Activated CD4-positive, alpha-beta T cell treated with anti-CD3 and anti-CD28 coated beads, Interleukin-2, amount 10 ng/mL, durations not matched to agents 7 days and 5 days (primary cell): ENCODE measurements at regions not wholly inside any gene's neighbourhood (a gene's known extent, or its start where the extent isn't known, plus 50 kb on each side); places are given as distances from the start of the nearest gene placed in this dataset.
"Not testable (repeated sequence)": the region's sequence is repeated elsewhere in the genome, so short reads cannot be mapped to it uniquely, and the experiment has no call there.

Experiments used
- CTCF ChIA-PET: fragments of 350-600 bp; sonication (Branson Sonifier 250); formaldehyde crosslinking; loops from one replicate; lab custom pipeline; 2021; ENCODE audit warnings: antibody characterized with exemption; lab: Charles Lee
- POLR2A ChIA-PET: fragments of 350-600 bp; sonication (Branson Sonifier 250); formaldehyde crosslinking; loops from one replicate; lab custom pipeline; 2021; ENCODE audit warnings: antibody characterized with exemption; lab: Charles Lee
- DNase-seq: peaks from one replicate; pipeline ENCODE4 v3.0.0-alpha.2; 2020
- H3K27ac Mint-ChIP-seq: one replicate; pipeline ENCODE4 v1.8.0; 2021; ENCODE audit warnings: mild to moderate bottlenecking, moderate library complexity, mixed read lengths
- H3K27me3 Mint-ChIP-seq: one replicate; pipeline ENCODE4 v1.8.0; 2021; ENCODE audit warnings: mixed read lengths
- H3K36me3 Mint-ChIP-seq: one replicate; pipeline ENCODE4 v1.8.0; 2021; ENCODE audit warnings: low read depth, mixed read lengths
- H3K4me1 Mint-ChIP-seq: one replicate; pipeline ENCODE4 v1.8.0; 2021; ENCODE audit warnings: mixed read lengths
- H3K4me3 Mint-ChIP-seq: one replicate; pipeline ENCODE4 v1.8.0; 2021; ENCODE audit warnings: mild to moderate bottlenecking, moderate library complexity, mixed read lengths
- H3K9me3 Mint-ChIP-seq: one replicate; pipeline ENCODE4 v1.8.0; 2021; ENCODE audit warnings: mixed read lengths

DNA sequence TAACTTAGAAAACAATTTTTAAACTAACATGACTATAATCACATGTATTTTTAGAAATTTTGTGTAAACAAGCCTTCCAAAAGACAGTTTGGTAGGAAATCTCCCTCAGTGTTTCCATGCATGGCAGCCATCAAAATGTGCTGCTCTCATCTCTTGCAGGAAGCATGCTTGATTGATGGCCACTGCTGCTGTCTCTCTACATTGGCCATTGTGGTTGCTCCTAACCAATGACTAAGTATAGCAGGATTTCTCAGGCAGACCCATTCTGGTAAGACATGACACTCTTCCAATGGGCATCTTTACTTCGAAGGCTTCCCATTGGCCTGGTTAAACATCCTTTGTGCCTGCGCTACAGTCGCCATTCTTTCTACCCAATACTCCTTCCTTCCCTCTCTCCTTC, 78.9 kb upstream of the GUCY1A1 start:
- ChIA-PET POLR2A (no interaction called here), CTCF (no interaction called here)
- Mint-ChIP-seq H3K4me3 (no peak overlapping the region), H3K27me3 (peaks cover 2% of the 10 kb centered on the region), H3K4me1 (peaks cover 11% of the 10 kb centered on the region), H3K27ac (no peak overlapping the region), H3K9me3 (no peaks in the 10 kb centered on the region), H3K36me3 (no peaks in the 10 kb centered on the region)
- no peak for DNase-seq

DNA sequence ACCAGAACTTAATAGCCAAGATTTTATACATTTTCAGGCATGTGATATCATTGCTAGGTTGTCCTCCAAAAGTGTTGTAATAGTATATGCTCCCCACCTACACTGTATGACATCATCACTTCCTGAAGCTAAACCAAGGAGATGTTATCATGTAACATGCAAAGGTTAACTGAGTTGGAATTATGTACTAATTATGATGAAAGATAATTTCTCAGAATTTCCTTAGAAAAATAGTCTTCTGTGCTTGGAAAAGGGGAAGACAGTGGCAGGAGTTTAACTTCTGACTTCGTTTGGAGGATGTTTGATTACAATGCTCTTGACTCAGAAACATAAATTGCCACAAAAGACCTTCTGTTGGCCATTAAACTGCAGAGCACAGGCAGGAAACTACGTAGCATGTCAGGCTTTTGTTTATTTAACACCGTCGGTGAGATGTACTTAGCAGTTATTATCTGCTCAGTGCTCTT, 83.6 kb upstream of the GUCY1A1 start:
- ChIA-PET POLR2A (no interaction called here), CTCF (no interaction called here)
- H3K9me3 Mint-ChIP-seq = no peaks in the 10 kb centered on the region
- H3K36me3 Mint-ChIP-seq = no peaks in the 10 kb centered on the region
- peak overlapping the region; percentile 19 for H3K4me3 Mint-ChIP-seq
- peak; percentile 20 for DNase-seq
- peaks cover 12% of the 10 kb centered on the region for H3K4me1 Mint-ChIP-seq
- no peaks in the 10 kb centered on the region for H3K27me3 Mint-ChIP-seq
- peak overlapping the region; percentile 66 for H3K27ac Mint-ChIP-seq

- Mint-ChIP-seq H3K4me3 (no peak overlapping the region), H3K27me3 (no peaks in the 10 kb centered on the region)
These were observed 84.6 kb upstream of the GUCY1A1 start for GRCh38 chr4:155582041-155582440.

GRCh38 chr4:155578726-155579370, 87.8 kb upstream of the GUCY1A1 start:
- ChIA-PET POLR2A (no interaction called here), CTCF (no interaction called here)
- no peaks in the 10 kb centered on the region for H3K9me3 Mint-ChIP-seq
- H3K4me3 Mint-ChIP-seq = no peak overlapping the region
- no peak overlapping the region for H3K27ac Mint-ChIP-seq
- H3K36me3 Mint-ChIP-seq = no peaks in the 10 kb centered on the region
- no peak for DNase-seq
- H3K27me3 Mint-ChIP-seq = no peaks in the 10 kb centered on the region
- H3K4me1 Mint-ChIP-seq = peaks cover 12% of the 10 kb centered on the region

More at GRCh38 chr4:155582041-155582440, 84.6 kb upstream of the GUCY1A1 start:
- ChIA-PET CTCF (no interaction called here), POLR2A (no interaction called here)
- Mint-ChIP-seq H3K36me3 (no peaks in the 10 kb centered on the region), H3K27ac (no peak overlapping the region), H3K4me1 (peaks cover 12% of the 10 kb centered on the region), H3K9me3 (no peaks in the 10 kb centered on the region)
- no peak for DNase-seq

DNA sequence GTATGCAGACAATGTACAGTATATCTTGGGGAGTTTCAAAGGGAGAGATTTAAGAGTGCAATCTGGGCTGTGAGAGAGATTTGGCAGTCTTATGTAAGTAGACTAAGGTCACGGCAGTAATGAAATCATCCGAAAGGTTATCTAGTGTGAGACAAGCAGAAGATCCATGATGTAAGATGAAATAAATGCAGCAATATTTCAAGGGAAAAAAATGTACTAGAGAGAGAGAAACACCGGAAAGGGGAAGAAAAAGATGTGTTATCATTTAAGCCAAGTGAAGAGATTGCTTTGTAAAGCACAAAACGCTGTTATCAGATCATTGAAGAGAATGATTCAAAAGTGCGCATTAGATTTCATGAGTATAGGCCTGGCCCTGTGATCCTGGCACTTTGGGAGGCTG, 88.4 kb upstream of the GUCY1A1 start:
- Mint-ChIP-seq H3K27ac (no peak overlapping the region), H3K9me3 (no peaks in the 10 kb centered on the region), H3K4me1 (peaks cover 5% of the 10 kb centered on the region), H3K4me3 (no peak overlapping the region), H3K27me3 (no peaks in the 10 kb centered on the region), H3K36me3 (no peaks in the 10 kb centered on the region)
- CTCF ChIA-PET = no interaction called here
- DNase-seq = no peak
- POLR2A ChIA-PET = no interaction called here

DNA sequence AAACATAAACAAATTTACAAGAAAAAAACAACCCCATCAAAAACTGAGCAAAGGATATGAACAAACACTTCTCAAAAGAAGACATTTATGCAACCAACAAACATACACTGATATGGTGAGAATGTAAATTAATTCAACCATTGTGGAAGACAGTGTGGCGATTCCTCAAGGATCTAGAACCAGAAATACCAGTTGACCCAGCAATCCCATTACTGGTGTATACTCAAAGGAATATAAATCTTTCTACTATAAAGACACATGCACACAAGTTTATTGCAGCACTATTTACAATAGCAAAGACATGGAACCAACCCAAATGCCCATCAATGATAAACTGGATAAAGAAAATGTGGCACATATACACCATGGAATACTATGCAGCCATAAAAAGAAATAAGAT, 92.3 kb upstream of the GUCY1A1 start:
- H3K27me3 Mint-ChIP-seq, H3K27ac Mint-ChIP-seq, H3K4me3 Mint-ChIP-seq, H3K4me1 Mint-ChIP-seq, H3K36me3 Mint-ChIP-seq, CTCF ChIA-PET, POLR2A ChIA-PET, H3K9me3 Mint-ChIP-seq, DNase-seq: not testable (repeated sequence)

DNA sequence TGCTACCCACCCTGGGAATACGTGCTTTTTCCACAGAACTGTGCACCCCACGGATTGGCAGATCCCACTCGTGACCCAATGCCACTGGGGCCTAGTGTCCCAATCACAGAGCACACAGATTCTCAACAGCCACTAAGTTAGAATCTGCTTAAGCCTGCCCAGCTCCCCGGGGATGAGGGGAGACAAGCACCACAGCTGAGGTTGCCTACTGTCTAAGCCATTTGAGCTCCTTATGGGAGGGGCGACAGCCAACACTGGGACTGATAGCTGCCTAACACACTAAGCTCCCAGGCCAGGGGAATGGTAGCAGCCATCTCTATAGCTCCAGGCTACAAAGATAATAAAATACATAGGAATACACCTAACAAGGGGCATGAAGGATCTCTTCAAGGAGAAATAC, 93.5 kb upstream of the GUCY1A1 start:
- no peak for DNase-seq
- H3K27ac Mint-ChIP-seq = no peak overlapping the region
- H3K9me3 Mint-ChIP-seq = no peaks in the 10 kb centered on the region
- POLR2A ChIA-PET = no interaction called here
- no peaks in the 10 kb centered on the region for H3K27me3 Mint-ChIP-seq
- no peak overlapping the region for H3K4me3 Mint-ChIP-seq
- H3K36me3 Mint-ChIP-seq = no peaks in the 10 kb centered on the region
- CTCF ChIA-PET = no interaction called here
- H3K4me1 Mint-ChIP-seq = no peaks in the 10 kb centered on the region

GRCh38 chr4:155572106-155572703, 94.4 kb upstream of the GUCY1A1 start:
- H3K36me3 Mint-ChIP-seq = no peaks in the 10 kb centered on the region
- no peak overlapping the region for H3K4me3 Mint-ChIP-seq
- ChIA-PET POLR2A (no interaction called here), CTCF (no interaction called here)
- H3K9me3 Mint-ChIP-seq = no peaks in the 10 kb centered on the region
- H3K4me1 Mint-ChIP-seq = no peaks in the 10 kb centered on the region
- DNase-seq = no peak
- H3K27ac Mint-ChIP-seq = no peak overlapping the region
- H3K27me3 Mint-ChIP-seq = no peaks in the 10 kb centered on the region

- DNase-seq = no peak
- Mint-ChIP-seq H3K9me3 (no peaks in the 10 kb centered on the region), H3K27ac (no peak overlapping the region), H3K4me3 (no peak overlapping the region), H3K4me1 (no peaks in the 10 kb centered on the region), H3K36me3 (no peaks in the 10 kb centered on the region), H3K27me3 (no peaks in the 10 kb centered on the region)
- CTCF ChIA-PET = no interaction called here
- POLR2A ChIA-PET = no interaction called here
These were observed 95.3 kb upstream of the GUCY1A1 start for GRCh38 chr4:155571184-155571944.

DNA sequence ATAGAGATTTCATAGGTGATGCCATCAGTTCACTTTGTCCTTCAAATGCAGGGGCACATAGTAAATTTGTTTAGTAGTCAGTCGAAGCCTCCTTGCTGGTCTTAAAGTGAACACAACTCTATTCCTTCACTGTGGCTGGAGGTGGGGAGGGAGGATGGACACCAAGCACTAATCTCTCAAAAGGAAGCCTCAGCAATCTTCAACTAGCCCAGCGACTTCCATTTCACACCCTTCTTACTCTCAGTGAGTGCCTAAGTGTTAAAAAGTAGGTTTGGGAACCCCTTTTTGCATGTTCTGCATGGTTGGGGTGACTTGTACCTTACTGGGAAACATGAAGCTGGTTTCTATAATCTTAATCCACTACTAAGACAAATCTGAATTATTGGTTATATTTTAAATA, 96.0 kb upstream of the GUCY1A1 start:
- no peaks in the 10 kb centered on the region for H3K9me3 Mint-ChIP-seq
- no peaks in the 10 kb centered on the region for H3K4me1 Mint-ChIP-seq
- ChIA-PET CTCF (no interaction called here), POLR2A (no interaction called here)
- no peaks in the 10 kb centered on the region for H3K36me3 Mint-ChIP-seq
- DNase-seq = no peak
- H3K27ac Mint-ChIP-seq = no peak overlapping the region
- H3K27me3 Mint-ChIP-seq = no peaks in the 10 kb centered on the region
- H3K4me3 Mint-ChIP-seq = no peak overlapping the region

DNA sequence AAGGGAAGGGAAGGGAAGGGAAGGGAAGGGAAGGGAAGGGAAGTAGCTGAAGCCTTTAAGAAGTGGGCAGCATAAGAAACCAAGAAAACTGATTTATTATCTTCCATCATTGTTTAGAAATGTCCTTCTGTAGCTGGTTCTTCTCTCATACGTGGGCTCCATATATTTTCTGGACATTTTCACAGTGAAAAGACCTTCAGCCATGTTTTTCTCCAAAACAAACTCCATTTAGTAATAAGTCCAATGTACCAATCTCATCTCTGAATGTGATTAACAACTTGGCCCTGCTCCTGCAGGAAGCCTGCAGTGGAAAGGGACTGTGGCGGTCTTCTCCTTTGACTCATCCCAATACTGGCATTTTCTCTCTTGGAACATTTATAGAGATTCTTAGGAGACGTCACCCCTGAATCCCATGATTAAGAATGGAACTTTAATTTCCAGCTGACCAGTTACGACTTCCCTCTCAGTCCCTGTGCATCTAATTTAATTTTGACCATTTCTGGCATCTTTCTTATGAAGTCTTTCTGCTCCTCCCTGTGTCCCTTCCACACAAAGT, 96.6 kb upstream of the GUCY1A1 start:
- Mint-ChIP-seq H3K27me3 (no peaks in the 10 kb centered on the region), H3K36me3 (no peaks in the 10 kb centered on the region), H3K9me3 (no peaks in the 10 kb centered on the region), H3K4me3 (no peak overlapping the region), H3K27ac (no peak overlapping the region), H3K4me1 (no peaks in the 10 kb centered on the region)
- ChIA-PET CTCF (interaction anchor here (0.6 kb wide), 2 partner anchors 61 to 713 kb away, joined by 3 read pairs; no protein-coding TSS in a partner anchor), POLR2A (no interaction called here)
- no peak for DNase-seq

DNA sequence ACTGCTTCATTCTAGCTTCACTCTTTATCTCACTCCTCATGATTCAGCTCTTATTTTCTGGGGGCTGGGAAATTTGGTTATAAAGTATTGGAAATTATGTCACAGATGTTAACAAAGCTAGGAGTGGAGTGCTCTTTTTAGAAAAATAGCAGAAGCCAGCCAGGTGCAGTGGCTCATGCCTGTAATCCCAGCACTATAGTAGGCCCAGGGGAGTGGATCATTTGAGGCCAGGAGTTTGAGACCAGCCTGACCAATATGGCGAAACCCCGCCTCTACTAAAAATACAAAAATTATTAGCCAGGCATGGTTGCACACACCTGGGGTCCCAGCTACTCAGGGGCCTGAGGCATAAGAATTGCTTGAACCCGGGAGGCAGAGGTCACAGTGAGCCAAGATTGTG, 97.2 kb upstream of the GUCY1A1 start:
- no peaks in the 10 kb centered on the region for H3K27me3 Mint-ChIP-seq
- no peaks in the 10 kb centered on the region for H3K4me1 Mint-ChIP-seq
- DNase-seq = no peak
- CTCF ChIA-PET = interaction anchor here (0.6 kb wide), 2 partner anchors 61 to 714 kb away, joined by 3 read pairs; no protein-coding TSS in a partner anchor
- no peaks in the 10 kb centered on the region for H3K36me3 Mint-ChIP-seq
- H3K4me3 Mint-ChIP-seq = no peak overlapping the region
- POLR2A ChIA-PET = no interaction called here
- H3K27ac Mint-ChIP-seq = no peak overlapping the region
- H3K9me3 Mint-ChIP-seq = no peaks in the 10 kb centered on the region

GRCh38 chr4:155568641-155569220, 97.9 kb upstream of the GUCY1A1 start:
- POLR2A ChIA-PET = interaction anchor here (0.5 kb wide), 1 partner anchor 274 kb away, joined by 3 read pairs; no protein-coding TSS in a partner anchor
- no peaks in the 10 kb centered on the region for H3K36me3 Mint-ChIP-seq
- H3K27ac Mint-ChIP-seq = no peak overlapping the region
- CTCF ChIA-PET = no interaction called here
- H3K27me3 Mint-ChIP-seq = no peaks in the 10 kb centered on the region
- no peak overlapping the region for H3K4me3 Mint-ChIP-seq
- no peaks in the 10 kb centered on the region for H3K4me1 Mint-ChIP-seq
- DNase-seq = no peak
- no peaks in the 10 kb centered on the region for H3K9me3 Mint-ChIP-seq
